ENCODE measurements at regions not wholly inside any gene's neighbourhood (a gene's known extent, or its start where the extent isn't known, plus 50 kb on each side); places are given as distances from the start of the nearest gene placed in this dataset.

DNA sequence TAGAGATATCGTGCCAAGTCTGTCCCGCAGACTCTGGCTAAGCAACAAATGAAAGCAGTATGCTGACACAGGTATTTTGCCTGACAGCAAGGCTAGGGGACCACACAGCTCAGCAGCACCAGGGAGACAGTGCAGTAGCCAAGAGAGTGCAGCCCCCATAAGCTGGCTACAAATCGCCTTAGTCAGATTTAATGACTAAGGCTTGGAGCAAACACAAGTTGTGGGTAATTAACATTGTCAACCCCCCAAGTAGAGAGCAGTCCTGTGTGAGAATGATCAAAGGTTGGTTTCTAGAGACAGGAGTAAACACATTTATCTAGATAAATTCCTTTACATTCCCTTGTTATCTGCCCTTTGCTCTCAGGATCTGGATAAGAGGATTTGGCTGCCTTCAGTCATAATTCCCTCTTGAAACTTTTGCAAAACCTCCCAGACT, 1434.5 kb upstream of the CDH6 start:
- dilution Hi-C loops (cut with MboI; ENCODE audit: extremely low pct_ligation_motif_present, low sequenced_read_pairs), result no loop called here
- Histone ChIP-seq H3K27me3 (ENCODE audit: control insufficient read depth in 2 of 2, insufficient read depth in 2 of 2, low read length in 2 of 2) (no peaks in the 10 kb centered on the region), H3K4me3 (replicated peaks in 1 of 3; ENCODE audit: insufficient read depth in 1 of 3, low read depth in 1 of 3, low read length in 3 of 3) (no peak overlapping the region), H2AFZ (ENCODE audit: low read depth, low read length) (no peak overlapping the region), H3K4me2 (ENCODE audit: insufficient read depth, low read length) (no peak overlapping the region), H3K9me1 (replicated peaks; ENCODE audit: control insufficient read depth, extremely low read depth, insufficient read depth, low read length) (no peaks in the 10 kb centered on the region), H3K9ac (replicated peaks; ENCODE audit: extremely low read depth, insufficient read depth, low read length) (no peak overlapping the region), H3K79me2 (ENCODE audit: control insufficient read depth, insufficient read depth, low read length) (no peaks in the 10 kb centered on the region), H3K9me3 (replicated peaks; ENCODE audit: control insufficient read depth, insufficient read depth, low read length) (peaks cover 2% of the 10 kb centered on the region), H3K4me1 (ENCODE audit: control insufficient read depth, extremely low read depth, insufficient read depth, low read length) (no peaks in the 10 kb centered on the region), H3K36me3 (ENCODE audit: control insufficient read depth in 2 of 2, extremely low read depth in 1 of 2, insufficient read depth in 2 of 2, low read length in 2 of 2) (no peaks in the 10 kb centered on the region), H4K20me1 (replicated peaks; ENCODE audit: control insufficient read depth, extremely low read depth, insufficient read depth, low read length) (no peaks in the 10 kb centered on the region), H3K27ac (ENCODE audit: insufficient read depth, low read depth, low read length) (no peak overlapping the region)
- intact Hi-C loops (cut with micrococcal nuclease), result no loop called here
- no TSS peak for BruUV-seq (replicated peaks)
- TF ChIP-seq POLR2A (IDR thresholded peaks at IDR 0.05; ENCODE audit: low read depth, low read length) (no peak), JUN (IDR thresholded peaks at IDR 0.05; ENCODE audit: borderline replicate concordance, insufficient read depth, insufficient read length, low read depth) (no peak), FOS (IDR thresholded peaks at IDR 0.05; ENCODE audit: borderline replicate concordance, insufficient read depth, low read length) (no peak), POLR2AphosphoS5 (IDR thresholded peaks at IDR 0.05; ENCODE audit: insufficient read depth, low read depth, low read length) (no peak)
- TF ChIP-seq, protein P1, sequence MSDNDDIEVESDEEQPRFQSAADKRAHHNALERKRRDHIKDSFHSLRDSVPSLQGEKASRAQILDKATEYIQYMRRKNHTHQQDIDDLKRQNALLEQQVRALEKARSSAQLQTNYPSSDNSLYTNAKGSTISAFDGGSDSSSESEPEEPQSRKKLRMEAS (IDR thresholded peaks at IDR 0.05; ENCODE audit: insufficient read depth, insufficient read length), result no peak
- TF ChIP-seq, protein P2, sequence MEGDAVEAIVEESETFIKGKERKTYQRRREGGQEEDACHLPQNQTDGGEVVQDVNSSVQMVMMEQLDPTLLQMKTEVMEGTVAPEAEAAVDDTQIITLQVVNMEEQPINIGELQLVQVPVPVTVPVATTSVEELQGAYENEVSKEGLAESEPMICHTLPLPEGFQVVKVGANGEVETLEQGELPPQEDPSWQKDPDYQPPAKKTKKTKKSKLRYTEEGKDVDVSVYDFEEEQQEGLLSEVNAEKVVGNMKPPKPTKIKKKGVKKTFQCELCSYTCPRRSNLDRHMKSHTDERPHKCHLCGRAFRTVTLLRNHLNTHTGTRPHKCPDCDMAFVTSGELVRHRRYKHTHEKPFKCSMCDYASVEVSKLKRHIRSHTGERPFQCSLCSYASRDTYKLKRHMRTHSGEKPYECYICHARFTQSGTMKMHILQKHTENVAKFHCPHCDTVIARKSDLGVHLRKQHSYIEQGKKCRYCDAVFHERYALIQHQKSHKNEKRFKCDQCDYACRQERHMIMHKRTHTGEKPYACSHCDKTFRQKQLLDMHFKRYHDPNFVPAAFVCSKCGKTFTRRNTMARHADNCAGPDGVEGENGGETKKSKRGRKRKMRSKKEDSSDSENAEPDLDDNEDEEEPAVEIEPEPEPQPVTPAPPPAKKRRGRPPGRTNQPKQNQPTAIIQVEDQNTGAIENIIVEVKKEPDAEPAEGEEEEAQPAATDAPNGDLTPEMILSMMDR (IDR thresholded peaks at IDR 0.05; ENCODE audit: extremely low read depth in 1 of 2, insufficient read depth in 1 of 2, low read depth in 1 of 2, low read length in 2 of 2), result no peak
- DNase-seq (ENCODE audit: low read depth, low spot score) (no peak), FAIRE-seq (no peak)
- ChIA-PET POLR2A (no interaction called here), CTCF (no interaction called here)

DNA sequence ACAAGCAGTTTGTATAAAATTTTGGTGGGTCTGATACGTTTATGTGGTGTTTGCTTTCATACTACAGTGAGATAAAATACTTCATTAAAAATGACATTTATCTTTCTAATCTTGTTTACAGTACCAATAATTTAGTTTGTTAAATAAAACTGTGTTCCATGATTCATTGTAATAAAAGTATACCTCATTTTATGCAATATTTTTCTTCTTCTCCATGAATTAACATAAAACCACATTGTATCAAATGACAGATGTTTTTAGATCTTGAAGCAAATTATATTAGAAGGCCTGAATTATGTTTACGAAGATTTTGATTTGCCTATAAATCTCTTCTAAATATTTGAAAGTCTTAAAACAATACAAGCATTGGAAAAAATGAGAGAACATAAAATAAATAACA, 1443.0 kb upstream of the CDH6 start:
- no peak overlapping the region for H3K27ac ChIP-seq (ENCODE audit: insufficient read depth, low read depth, low read length)
- H3K9me1 ChIP-seq (replicated peaks; ENCODE audit: control insufficient read depth, extremely low read depth, insufficient read depth, low read length), result no peaks in the 10 kb centered on the region
- ChIA-PET CTCF (no interaction called here), POLR2A (no interaction called here)
- intact Hi-C loops (cut with micrococcal nuclease) (no loop called here), dilution Hi-C loops (cut with MboI; ENCODE audit: extremely low pct_ligation_motif_present, low sequenced_read_pairs) (no loop called here)
- H3K79me2 ChIP-seq (ENCODE audit: control insufficient read depth, insufficient read depth, low read length), result no peaks in the 10 kb centered on the region
- H4K20me1 ChIP-seq (replicated peaks; ENCODE audit: control insufficient read depth, extremely low read depth, insufficient read depth, low read length), result no peaks in the 10 kb centered on the region
- no peaks in the 10 kb centered on the region for H3K4me1 ChIP-seq (ENCODE audit: control insufficient read depth, extremely low read depth, insufficient read depth, low read length)
- no peak overlapping the region for H3K9ac ChIP-seq (replicated peaks; ENCODE audit: extremely low read depth, insufficient read depth, low read length)
- H3K9me3 ChIP-seq (replicated peaks; ENCODE audit: control insufficient read depth, insufficient read depth, low read length), result no peaks in the 10 kb centered on the region
- H3K4me3 ChIP-seq (replicated peaks in 1 of 3; ENCODE audit: insufficient read depth in 1 of 3, low read depth in 1 of 3, low read length in 3 of 3), result no peak overlapping the region
- no peak overlapping the region for H3K4me2 ChIP-seq (ENCODE audit: insufficient read depth, low read length)
- H2AFZ ChIP-seq (ENCODE audit: low read depth, low read length), result no peak overlapping the region
- no peak for TF ChIP-seq POLR2A (IDR thresholded peaks at IDR 0.05; ENCODE audit: low read depth, low read length)
- TF ChIP-seq GATA2 (IDR thresholded peaks at IDR 0.05; ENCODE audit: insufficient read depth, insufficient read length, low read depth, low read length), result no peak
- no peak for TF ChIP-seq MYC (IDR thresholded peaks at IDR 0.05; ENCODE audit: low read depth, low read length)
- TF ChIP-seq, protein P2 (IDR thresholded peaks at IDR 0.05; ENCODE audit: extremely low read depth in 1 of 2, insufficient read depth in 1 of 2, low read depth in 1 of 2, low read length in 2 of 2), result no peak
- TF ChIP-seq EZH2 (IDR thresholded peaks at IDR 0.05; ENCODE audit: borderline replicate concordance, low read depth, low read length, severe bottlenecking), result no peak
- no peak for TF ChIP-seq JUN (IDR thresholded peaks at IDR 0.05; ENCODE audit: borderline replicate concordance, insufficient read depth, insufficient read length, low read depth)
- no peak for TF ChIP-seq POLR2AphosphoS5 (IDR thresholded peaks at IDR 0.05; ENCODE audit: insufficient read depth, low read depth, low read length)
- no peak for TF ChIP-seq FOS (IDR thresholded peaks at IDR 0.05; ENCODE audit: borderline replicate concordance, insufficient read depth, low read length)
- TF ChIP-seq, protein P1 (IDR thresholded peaks at IDR 0.05; ENCODE audit: insufficient read depth, insufficient read length), result no peak
- DNase-seq (ENCODE audit: low read depth, low spot score), result no peak
- no peak for FAIRE-seq
- H3K27me3 ChIP-seq (ENCODE audit: control insufficient read depth in 2 of 2, insufficient read depth in 2 of 2, low read length in 2 of 2), result no peaks in the 10 kb centered on the region
- no peaks in the 10 kb centered on the region for H3K36me3 ChIP-seq (ENCODE audit: control insufficient read depth in 2 of 2, extremely low read depth in 1 of 2, insufficient read depth in 2 of 2, low read length in 2 of 2)
- no TSS peak for BruUV-seq (replicated peaks)

Data from endothelial cell of umbilical vein (primary cell).